Occipital lobe (tissue), 1 donor: ENCODE measurements at regions not wholly inside any gene's neighbourhood (a gene's known extent, or its start where the extent isn't known, plus 50 kb on each side); places are given as distances from the start of the nearest gene placed in this dataset.
"Not testable (repeated sequence)": the region's sequence is repeated elsewhere in the genome, so short reads cannot be mapped to it uniquely, and the experiment has no call there.

Experiments used
- DNase-seq: peaks from one replicate; lab custom pipeline; 2025; lab: John Stamatoyannopoulos, UW

DNA sequence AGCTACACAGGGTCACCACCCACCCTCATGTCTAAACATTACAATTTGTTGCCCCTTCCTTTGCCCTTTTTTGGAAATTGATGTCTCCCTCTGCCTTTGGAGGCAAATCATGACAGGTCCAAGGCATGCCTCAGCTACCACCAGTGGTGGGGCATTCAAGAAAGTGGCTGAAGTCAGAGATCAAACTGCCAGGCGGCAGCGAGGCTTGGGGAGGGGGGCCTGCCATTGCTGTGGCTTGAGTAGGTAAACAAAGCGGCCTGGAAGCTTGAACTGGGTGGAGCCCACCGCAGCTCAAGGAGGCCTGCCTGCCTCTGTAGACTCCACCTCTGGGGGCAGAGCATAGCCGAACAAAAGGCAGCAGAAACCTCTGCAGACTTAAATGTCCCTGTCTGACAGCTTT lies 152.0 kb upstream of the ATP2B2 start:
- not testable (repeated sequence) for DNase-seq

DNA sequence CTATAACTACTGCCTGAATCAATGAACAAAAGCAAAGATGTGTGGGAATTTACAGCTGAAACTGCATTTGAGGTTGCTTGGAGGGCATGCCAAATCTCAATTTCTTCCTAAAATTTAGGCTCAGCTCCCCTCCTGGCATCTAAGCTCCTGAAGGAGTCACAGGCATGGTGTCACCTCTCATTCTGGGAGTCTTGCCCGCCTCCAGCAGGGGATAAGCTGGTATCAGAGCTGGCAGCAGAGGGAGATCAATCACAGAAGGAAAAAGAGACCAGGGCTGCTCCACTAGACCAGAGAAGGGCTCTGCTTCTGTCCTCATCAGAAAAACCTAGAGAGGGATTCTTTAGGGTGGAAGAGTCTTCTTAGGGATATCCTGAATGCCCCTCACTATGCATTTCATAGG lies 150.4 kb upstream of the SLC6A11 start:
- DNase-seq, result no peak

- DNase-seq, result peak; percentile 46
These were observed 149.4 kb upstream of the SLC6A11 start for GRCh38 chr3:10666621-10667020.

DNA sequence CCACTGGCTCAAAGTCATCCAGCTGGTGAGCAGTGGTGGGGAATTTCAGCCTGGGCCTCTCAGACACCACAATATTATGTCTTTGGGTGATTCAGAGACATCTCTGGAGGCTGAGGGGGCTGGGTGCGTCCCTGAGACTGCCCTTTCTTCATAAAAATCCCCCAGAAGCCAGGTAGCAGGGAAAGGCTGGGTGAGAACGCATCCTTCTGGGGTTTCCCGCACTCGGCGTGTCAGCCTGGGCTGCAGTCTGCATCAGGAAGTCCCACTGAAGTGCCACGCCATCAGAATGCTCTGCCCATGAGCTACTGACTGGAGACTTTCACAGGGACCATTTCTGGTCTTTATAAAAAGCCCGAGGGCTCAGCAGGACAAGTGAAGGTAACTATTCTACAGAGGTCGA lies 148.8 kb upstream of the SLC6A11 start:
- no peak for DNase-seq

GRCh38 chr3:10667901-10668476 lies 148.0 kb upstream of the SLC6A11 start:
- no peak for DNase-seq

GRCh38 chr3:10669490-10670048 lies 146.5 kb upstream of the SLC6A11 start:
- DNase-seq, result no peak

DNA sequence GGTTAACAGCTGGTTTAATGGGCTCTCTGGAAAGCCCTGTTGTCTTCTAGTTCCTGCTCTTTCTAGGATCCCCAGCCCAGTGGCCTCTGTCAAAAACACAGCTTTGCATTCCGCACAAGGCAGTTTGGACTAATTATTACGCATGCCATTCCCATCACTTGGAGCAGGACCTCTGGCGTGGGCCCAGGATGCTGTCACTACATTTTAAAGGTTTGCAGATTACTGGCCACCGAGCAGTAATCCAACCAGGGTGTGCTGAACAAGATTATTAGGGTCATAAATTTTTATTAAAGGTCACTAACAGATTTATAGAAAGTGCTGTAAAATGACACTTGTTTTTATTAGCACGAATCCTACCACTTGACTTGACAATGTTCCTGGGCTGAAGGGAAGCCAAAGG lies 143.6 kb upstream of the SLC6A11 start:
- DNase-seq, result no peak

GRCh38 chr3:10674578-10674977 lies 141.4 kb upstream of the SLC6A11 start:
- no peak for DNase-seq

DNA sequence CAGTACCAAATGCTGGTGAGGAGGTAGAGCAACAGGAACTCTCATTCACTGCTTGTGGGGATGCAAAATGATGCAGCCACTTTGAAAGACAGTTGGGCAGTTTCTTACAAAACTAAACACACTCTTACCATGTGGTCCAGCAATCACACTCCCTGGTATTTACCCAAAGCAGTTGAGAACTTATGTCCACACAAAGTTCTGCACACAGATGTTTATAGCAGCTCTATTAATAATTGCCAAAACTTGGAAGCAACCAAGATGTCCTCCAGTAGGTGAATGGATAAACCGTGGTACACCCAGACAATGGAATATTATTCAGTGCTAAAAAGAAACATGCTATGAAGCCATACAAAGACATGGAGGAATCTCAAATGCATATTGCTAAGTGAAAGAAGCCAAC lies 139.1 kb upstream of the SLC6A11 start:
- no peak for DNase-seq

DNA sequence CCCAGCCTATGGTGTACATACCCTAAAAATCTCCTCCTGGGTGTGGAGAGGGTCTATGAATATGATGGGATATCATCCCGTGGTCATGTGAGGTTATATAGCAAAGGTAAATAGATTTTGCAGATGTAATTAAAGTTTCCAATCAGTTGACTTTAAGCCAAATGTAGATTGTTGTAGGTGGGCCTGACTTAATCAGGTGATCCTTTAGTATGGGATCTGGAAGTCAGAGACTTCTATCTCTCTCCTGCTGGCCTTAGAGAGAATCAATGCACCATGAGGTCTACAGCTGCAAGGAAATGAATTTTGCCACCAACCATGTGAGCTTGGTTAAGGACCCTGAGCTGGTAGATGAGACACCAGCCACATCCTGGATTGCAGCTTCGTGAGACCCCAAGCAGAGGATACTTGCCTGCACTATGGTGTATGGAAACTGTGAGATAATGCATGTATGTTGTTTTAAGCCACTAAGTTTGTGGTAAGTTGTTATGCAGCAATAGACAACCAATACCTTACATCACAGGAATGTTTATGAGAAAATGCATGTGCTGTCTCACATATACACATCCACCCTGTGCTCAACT lies 137.1 kb upstream of the SLC6A11 start:
- no peak for DNase-seq

DNA sequence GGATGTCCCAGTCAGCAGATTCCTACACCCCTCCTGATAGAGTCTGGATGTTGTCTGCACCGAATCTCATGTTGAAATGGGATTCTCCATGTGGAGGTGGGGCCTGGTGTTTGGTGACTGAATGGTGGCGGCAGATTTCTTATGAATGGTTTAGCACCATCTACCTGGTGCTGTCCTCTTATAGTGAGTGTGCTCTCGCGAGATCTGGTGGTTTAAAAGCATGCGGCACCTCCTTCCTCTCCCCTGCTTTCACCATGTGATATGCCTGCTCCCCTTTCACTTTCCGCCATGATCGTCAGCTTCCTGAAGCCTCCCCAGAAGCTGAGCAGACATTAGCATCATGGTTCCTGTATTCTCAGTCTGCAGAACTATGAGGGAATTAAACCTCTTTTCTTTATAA lies 135.2 kb upstream of the SLC6A11 start:
- no peak for DNase-seq

GRCh38 chr3:10682692-10683091 lies 133.3 kb upstream of the SLC6A11 start:
- no peak for DNase-seq

GRCh38 chr3:10683106-10683505 lies 132.9 kb upstream of the SLC6A11 start:
- no peak for DNase-seq

DNA sequence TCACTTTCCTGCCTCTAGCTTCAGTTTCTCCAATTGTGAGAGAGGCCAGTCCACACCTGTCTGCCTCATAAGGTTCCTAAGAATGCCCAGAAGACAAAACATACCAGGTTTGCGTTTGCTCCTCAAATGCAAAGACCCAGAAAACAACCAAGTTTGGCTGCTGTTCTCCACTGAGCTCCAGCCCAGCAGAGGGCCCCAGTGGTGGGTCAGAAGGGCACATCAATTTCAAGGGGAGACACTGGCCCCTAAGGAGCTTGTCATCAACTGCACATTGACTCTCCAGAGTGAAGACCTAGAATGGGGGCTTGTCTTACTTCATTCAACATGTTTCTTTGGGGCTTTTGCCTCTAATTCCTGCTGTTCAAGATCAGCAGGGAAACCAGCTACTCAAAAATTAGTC lies 127.9 kb upstream of the SLC6A11 start:
- no peak for DNase-seq

DNA sequence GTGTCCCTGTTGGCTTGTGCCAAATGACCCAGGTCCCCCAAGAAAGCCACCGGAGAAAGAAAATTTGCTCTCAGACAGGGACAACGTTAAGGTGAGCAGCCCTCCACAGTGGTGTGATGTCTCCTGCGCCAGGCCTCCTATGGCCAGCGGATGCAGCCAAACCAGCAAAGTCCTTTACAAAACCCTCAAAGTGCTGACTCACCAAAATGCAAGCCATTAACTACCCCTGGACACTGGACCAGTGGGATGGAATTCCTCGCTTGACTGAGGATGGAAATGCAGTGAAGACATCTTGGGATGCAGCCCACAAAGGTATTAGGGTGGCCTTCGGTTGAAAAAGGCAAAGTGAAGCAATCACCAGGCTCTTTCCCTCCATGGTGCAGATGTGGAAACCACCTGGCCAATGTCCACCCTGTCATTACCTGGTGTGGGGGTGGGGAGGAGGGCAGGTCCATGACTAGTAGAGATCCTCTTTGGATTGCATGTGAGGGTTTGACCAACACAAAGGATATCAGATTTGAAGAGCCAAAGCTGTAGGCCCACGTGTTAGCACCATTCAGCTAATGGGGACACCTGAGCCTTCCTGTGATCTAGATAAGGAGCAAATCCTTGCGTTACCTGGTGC lies 127.4 kb upstream of the SLC6A11 start:
- no peak for DNase-seq

DNA sequence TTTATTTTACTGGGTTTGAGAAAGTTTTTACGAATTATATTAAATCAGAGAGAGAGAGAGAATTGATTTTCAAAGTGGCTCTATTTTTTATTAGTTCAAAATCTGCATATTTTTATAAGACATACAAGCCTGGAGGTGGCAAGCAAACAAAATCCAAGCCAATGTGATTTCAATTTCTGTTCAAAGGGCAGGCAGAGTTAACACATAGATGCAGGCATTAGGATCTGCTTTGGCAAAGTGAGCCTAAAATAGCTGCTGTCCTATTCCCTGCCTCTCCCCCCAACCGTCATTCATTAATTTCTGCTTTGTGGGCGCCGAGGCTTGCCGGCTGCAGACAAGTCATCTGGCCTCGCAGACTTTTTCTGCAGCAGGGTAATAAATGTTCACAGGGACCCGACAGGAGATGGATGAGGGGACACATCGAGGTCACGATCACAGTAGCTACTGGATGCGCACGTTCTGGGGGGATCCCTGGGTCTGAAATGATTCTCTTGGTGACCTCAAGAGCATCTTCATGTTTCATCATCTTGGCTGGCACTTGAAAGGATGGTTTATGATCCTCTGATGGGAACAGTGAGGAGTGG lies 123.9 kb upstream of the SLC6A11 start:
- DNase-seq, result no peak

GRCh38 chr3:10693457-10693856 lies 122.6 kb upstream of the SLC6A11 start:
- no peak for DNase-seq

DNA sequence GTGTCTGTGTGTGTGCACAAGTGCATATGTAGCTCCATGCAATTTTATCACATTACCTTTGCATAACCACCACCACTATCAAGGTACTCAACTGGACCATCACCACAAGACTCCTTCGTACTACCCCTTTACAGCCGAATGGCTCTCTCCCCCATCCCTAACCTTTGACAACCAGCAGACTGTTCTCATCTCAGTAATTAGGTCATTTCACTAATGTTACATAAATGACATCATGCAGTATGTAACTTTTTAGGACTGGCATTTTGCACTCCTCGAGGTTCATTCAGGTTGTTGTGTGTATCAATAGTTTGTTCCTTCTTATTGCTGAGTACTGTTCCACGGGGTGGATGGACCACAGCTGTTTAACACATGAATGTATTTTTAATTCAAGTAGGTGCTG lies 121.8 kb upstream of the SLC6A11 start:
- DNase-seq, result no peak

- DNase-seq, result not testable (repeated sequence)
These were observed 120.8 kb upstream of the SLC6A11 start for GRCh38 chr3:10695186-10695585.

GRCh38 chr3:10695595-10696285 lies 120.3 kb upstream of the SLC6A11 start:
- DNase-seq, result peak; percentile 51

- no peak for DNase-seq
These were observed 118.1 kb upstream of the SLC6A11 start for GRCh38 chr3:10697918-10698317.

DNA sequence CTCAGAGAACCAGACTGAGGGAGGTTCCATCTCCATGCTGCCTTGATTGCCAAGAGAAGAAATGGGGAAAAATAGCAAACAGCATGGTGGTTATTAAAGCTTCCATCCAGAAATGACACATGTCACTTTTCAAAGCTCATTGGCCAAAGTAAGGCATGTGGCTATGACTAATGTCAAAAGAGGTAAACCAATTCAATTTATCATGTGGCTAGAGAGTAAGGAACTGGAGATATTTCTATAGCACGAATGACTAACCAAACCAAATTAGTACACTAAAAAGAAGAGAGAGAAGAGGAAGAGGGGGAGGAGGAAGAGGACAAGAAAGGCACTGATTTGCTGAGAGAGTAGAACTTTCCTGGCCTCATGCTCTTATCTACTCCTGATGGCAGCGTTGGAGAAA lies 115.2 kb upstream of the SLC6A11 start:
- DNase-seq, result no peak
